ENCODE measurements at regions not wholly inside any gene's neighbourhood (a gene's known extent, or its start where the extent isn't known, plus 50 kb on each side); places are given as distances from the start of the nearest gene placed in this dataset.
"Not testable (repeated sequence)": the region's sequence is repeated elsewhere in the genome, so short reads cannot be mapped to it uniquely, and the experiment has no call there.

- not testable (repeated sequence) for TF ChIP-seq CTCF (IDR thresholded peaks at IDR 0.05; ENCODE audit: low read depth, low read length, missing input control); MAX (IDR thresholded peaks at IDR 0.05); JUND (IDR thresholded peaks at IDR 0.05); ZBTB33 (IDR thresholded peaks at IDR 0.05)
Measured at GRCh38 chr13:55660264-55660663, 1480.5 kb upstream of the PRR20A start.
